GM23338 (cell line): ENCODE measurements at regions not wholly inside any gene's neighbourhood (a gene's known extent, or its start where the extent isn't known, plus 50 kb on each side); places are given as distances from the start of the nearest gene placed in this dataset.

Experiments used
- ATAC-seq: fragments of 200-7000 bp; cut with Tn5 transposase; 3 replicates; pipeline ENCODE4 v1.9.1; 2020
- DNase-seq: peaks from one replicate; pipeline ENCODE4 v3.0.0-alpha.2; 2015; ENCODE audit warnings: low spot score
- H2AFZ ChIP-seq: fragments of 200-600 bp; sonication (generic); 2 replicates; pipeline ENCODE4 v1.8.0; 2016; ENCODE audit warnings: antibody characterized with exemption, mild to moderate bottlenecking, moderate library complexity
- H3F3A ChIP-seq: fragments of 200-600 bp; sonication (generic); replicated peaks from 2 replicates; pipeline ENCODE4 v1.8.0; 2017; ENCODE audit warnings: antibody characterized with exemption, mixed run types, low read depth
- H3K27ac ChIP-seq: fragments of 200-600 bp; sonication (generic); 2 replicates; pipeline ENCODE4 v1.6.1; 2016; ENCODE audit warnings: low read depth
- H3K27me3 ChIP-seq: fragments of 200-600 bp; sonication (generic); 2 replicates; pipeline ENCODE4 v1.8.0; 2016; ENCODE audit warnings: mild to moderate bottlenecking, mixed run types, moderate library complexity; ENCODE audit not compliant: insufficient read depth
- H3K36me3 ChIP-seq: fragments of 200-600 bp; sonication (generic); 2 replicates; pipeline ENCODE4 v1.8.0; 2016; ENCODE audit warnings: mild to moderate bottlenecking; ENCODE audit not compliant: insufficient read depth
- H3K4me1 ChIP-seq: fragments of 200-600 bp; sonication (generic); 2 replicates; pipeline ENCODE4 v1.8.0; 2016; ENCODE audit warnings: mild to moderate bottlenecking, moderate library complexity; ENCODE audit not compliant: insufficient read depth
- H3K4me2 ChIP-seq: fragments of 200-600 bp; sonication (generic); 2 replicates; pipeline ENCODE4 v1.7.1; 2017; ENCODE audit warnings: mixed run types
- H3K4me3 ChIP-seq: fragments of 200-600 bp; sonication (generic); 2 replicates; pipeline ENCODE4 v1.6.1; 2016; ENCODE audit warnings: mixed run types
- H3K79me2 ChIP-seq: fragments of 200-600 bp; sonication (generic); replicated peaks from 2 replicates; pipeline ENCODE4 v1.8.0; 2017; ENCODE audit warnings: mild to moderate bottlenecking; ENCODE audit not compliant: insufficient read depth
- H3K9me2 ChIP-seq: fragments of 200-600 bp; sonication (generic); 2 replicates; pipeline ENCODE4 v1.8.0; 2017; ENCODE audit not compliant: insufficient read depth
- H4K20me1 ChIP-seq: fragments of 200-600 bp; sonication (generic); replicated peaks from 2 replicates; pipeline ENCODE4 v1.8.0; 2017; ENCODE audit warnings: mild to moderate bottlenecking; ENCODE audit not compliant: insufficient read depth
- H3K27ac Mint-ChIP-seq: 2 replicates; pipeline ENCODE4 v1.8.0; 2020; ENCODE audit warnings: inconsistent platforms, mild to moderate bottlenecking, moderate library complexity, mixed read lengths
- H3K27me3 Mint-ChIP-seq: 3 replicates; pipeline ENCODE4 v1.8.0; 2022; ENCODE audit warnings: low read depth, mild to moderate bottlenecking, moderate library complexity, mixed read lengths, inconsistent platforms; ENCODE audit not compliant: insufficient read depth, poor library complexity
- H3K36me3 Mint-ChIP-seq: 3 replicates; pipeline ENCODE4 v1.8.0; 2021; ENCODE audit warnings: low read depth, mild to moderate bottlenecking, inconsistent platforms, moderate library complexity, mixed read lengths
- H3K4me1 Mint-ChIP-seq: 3 replicates; pipeline ENCODE4 v1.8.0; 2020; ENCODE audit warnings: mild to moderate bottlenecking, inconsistent platforms, mixed read lengths
- H3K4me3 Mint-ChIP-seq: 3 replicates; pipeline ENCODE4 v1.8.0; 2021; ENCODE audit warnings: moderate library complexity, mild to moderate bottlenecking, inconsistent platforms, mixed read lengths
- H3K9me3 Mint-ChIP-seq: 3 replicates; pipeline ENCODE4 v1.8.0; 2020; ENCODE audit warnings: moderate library complexity, mild to moderate bottlenecking, inconsistent platforms, mixed read lengths
- CREB1 ChIP-seq: fragments of 250-450 bp; sonication (Bioruptor Pico); IDR thresholded peaks from 2 replicates; pipeline ENCODE4 v1.5.0; 2020; ENCODE audit warnings: low read depth, mild to moderate bottlenecking, moderate library complexity
- CTCF ChIP-seq, 2 experiments: fragments of 200-600 bp in 1 of 2; sonication (generic) in 1 of 2; conservative IDR thresholded peaks; 2 replicates each; pipeline versions ENCODE4 v1.5.1 to v1.6.1; 2016 to 2017; ENCODE audit warnings: antibody characterized with exemption in 2 of 2, low read depth in 2 of 2, mild to moderate bottlenecking in 2 of 2, moderate library complexity in 1 of 2
- ETS1 ChIP-seq: IDR thresholded peaks from 2 replicates; pipeline ENCODE4 v1.6.1; 2016; ENCODE audit warnings: antibody characterized with exemption
- EZH2 ChIP-seq: fragments of 200-600 bp; sonication (generic); IDR thresholded peaks from one replicate; pipeline ENCODE4 v1.8.0; 2017; ENCODE audit warnings: antibody characterized with exemption, mild to moderate bottlenecking, low read depth; ENCODE audit not compliant: unreplicated experiment
- EZH2phosphoT487 ChIP-seq: fragments of 200-600 bp; sonication (generic); IDR thresholded peaks from one replicate; pipeline ENCODE4 v1.8.1; 2018; ENCODE audit warnings: antibody characterized with exemption; ENCODE audit not compliant: unreplicated experiment
- JUNB ChIP-seq: IDR thresholded peaks from one replicate; pipeline ENCODE4 v1.6.1; 2016; ENCODE audit warnings: antibody characterized with exemption; ENCODE audit not compliant: unreplicated experiment
- NANOG ChIP-seq: IDR thresholded peaks from 2 replicates; pipeline ENCODE4 v1.6.1; 2016; ENCODE audit warnings: antibody characterized with exemption, borderline replicate concordance
- POLR2AphosphoS5 ChIP-seq: IDR thresholded peaks from 2 replicates; pipeline ENCODE4 v1.6.1; 2016; ENCODE audit warnings: antibody characterized with exemption, low read depth
- REST ChIP-seq: IDR thresholded peaks from one replicate; pipeline ENCODE4 v1.6.1; 2018; ENCODE audit warnings: antibody characterized with exemption; ENCODE audit not compliant: unreplicated experiment
- STAT1 ChIP-seq: IDR thresholded peaks from one replicate; pipeline ENCODE4 v1.6.1; 2016; ENCODE audit warnings: antibody characterized with exemption; ENCODE audit not compliant: unreplicated experiment
- ZNF114 ChIP-seq: fragments of 250-450 bp; sonication (Bioruptor Pico); IDR thresholded peaks from 2 replicates; pipeline ENCODE4 v1.5.0; 2020; ENCODE audit warnings: mild to moderate bottlenecking, moderate library complexity
- ZNF331 ChIP-seq: fragments of 250-450 bp; sonication (Bioruptor Pico); IDR thresholded peaks from 2 replicates; pipeline ENCODE4 v1.5.0; 2020; ENCODE audit warnings: low read depth, mild to moderate bottlenecking, moderate library complexity
- ZNF462 ChIP-seq: fragments of 250-450 bp; sonication (Bioruptor Pico); IDR thresholded peaks from 2 replicates; pipeline ENCODE4 v1.5.0; 2020; ENCODE audit warnings: mild to moderate bottlenecking, moderate library complexity

- DNase-seq, result no peak
- H3K27me3 Mint-ChIP-seq, result peaks cover 10% of the 10 kb centered on the region
- Histone ChIP-seq H3K27me3 (no peaks in the 10 kb centered on the region), H3K9me2 (no peaks in the 10 kb centered on the region), H2AFZ (no peak overlapping the region), H3K4me2 (no peak overlapping the region), H3K4me1 (no peaks in the 10 kb centered on the region), H3F3A (no peaks in the 10 kb centered on the region), H3K79me2 (no peaks in the 10 kb centered on the region), H3K4me3 (no peak overlapping the region), H4K20me1 (no peaks in the 10 kb centered on the region), H3K36me3 (no peaks in the 10 kb centered on the region), H3K27ac (no peak overlapping the region)
- H3K9me3 Mint-ChIP-seq, result peaks cover 71% of the 10 kb centered on the region
- no peak for TF ChIP-seq ZNF331 (CRISPR knock-in tag)
- no peak for TF ChIP-seq ZNF462 (CRISPR knock-in tag)
- no peak for TF ChIP-seq STAT1
- TF ChIP-seq EZH2, result no peak
- no peak for TF ChIP-seq CREB1 (CRISPR knock-in tag)
- TF ChIP-seq POLR2AphosphoS5, result no peak
- TF ChIP-seq REST, result no peak
- TF ChIP-seq ZNF114 (CRISPR knock-in tag), result no peak
- no peak for TF ChIP-seq ETS1
- TF ChIP-seq JUNB, result no peak
- no peak for TF ChIP-seq EZH2phosphoT487
- no peak for TF ChIP-seq CTCF (conservative IDR thresholded peaks at IDR 0.05; ENCODE audit: low read depth in 2 of 2)
- no peak for TF ChIP-seq NANOG
- no peak overlapping the region for H3K4me3 Mint-ChIP-seq
- no peak overlapping the region for H3K27ac Mint-ChIP-seq
- H3K4me1 Mint-ChIP-seq, result no peaks in the 10 kb centered on the region
- ATAC-seq, result no peak
- H3K36me3 Mint-ChIP-seq, result peaks cover 12% of the 10 kb centered on the region; the same call in 2 of the 3 replicates
Observed at GRCh38 chr1:2877391-2877790, 75.9 kb upstream of the TTC34 start.
